Glutamatergic neuron (in vitro differentiated cells): ENCODE measurements at regions not wholly inside any gene's neighbourhood (a gene's known extent, or its start where the extent isn't known, plus 50 kb on each side); places are given as distances from the start of the nearest gene placed in this dataset.

Experiments
- DNase-seq: peaks from one replicate; pipeline ENCODE4 v3.0.0; 2022
- H3K27ac Mint-ChIP-seq: one replicate; pipeline ENCODE4 v1.8.0; 2020; ENCODE audit warnings: mild to moderate bottlenecking, mixed read lengths, inconsistent platforms; ENCODE audit not compliant: unreplicated experiment
- H3K27me3 Mint-ChIP-seq: one replicate; pipeline ENCODE4 v1.8.0; 2020; ENCODE audit warnings: mild to moderate bottlenecking, moderate library complexity, mixed read lengths, inconsistent platforms; ENCODE audit not compliant: unreplicated experiment
- H3K36me3 Mint-ChIP-seq: one replicate; pipeline ENCODE4 v1.8.0; 2020; ENCODE audit warnings: mild to moderate bottlenecking, mixed read lengths, inconsistent platforms; ENCODE audit not compliant: unreplicated experiment
- H3K4me1 Mint-ChIP-seq: one replicate; pipeline ENCODE4 v1.8.0; 2020; ENCODE audit warnings: mild to moderate bottlenecking, low read depth, mixed read lengths, inconsistent platforms; ENCODE audit not compliant: unreplicated experiment
- H3K4me3 Mint-ChIP-seq: one replicate; pipeline ENCODE4 v1.8.0; 2020; ENCODE audit warnings: mild to moderate bottlenecking, mixed read lengths, inconsistent platforms; ENCODE audit not compliant: unreplicated experiment
- H3K9me3 Mint-ChIP-seq: one replicate; pipeline ENCODE4 v1.8.0; 2020; ENCODE audit warnings: mild to moderate bottlenecking, moderate library complexity, mixed read lengths, inconsistent platforms; ENCODE audit not compliant: unreplicated experiment
- TF ChIP-seq, protein P1 (sequence below): fragments of 200-600 bp; sonication (generic); IDR thresholded peaks from one replicate; pipeline ENCODE4 v1.5.0; 2021; ENCODE audit not compliant: partially characterized antibody, unreplicated experiment

DNA sequence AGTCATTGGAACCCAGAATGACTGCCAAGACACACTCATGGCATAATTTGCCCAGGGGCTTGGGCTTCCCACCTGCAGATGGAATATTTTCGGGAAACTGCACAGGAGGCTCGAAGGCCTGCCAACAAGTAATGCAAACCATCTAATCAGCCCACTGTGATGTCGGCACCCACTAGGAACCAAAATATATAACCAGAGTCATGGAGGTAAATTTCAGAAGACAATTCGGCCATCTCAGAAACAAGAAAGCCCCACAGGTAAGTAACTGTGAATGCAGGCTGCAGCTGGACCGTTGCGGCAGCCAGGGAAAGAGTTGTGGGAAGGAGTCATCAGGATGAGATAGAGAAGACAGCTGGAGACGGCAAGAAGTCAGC lies 264.4 kb downstream of the SYK start:
- no peaks in the 10 kb centered on the region for H3K27me3 Mint-ChIP-seq
- no peaks in the 10 kb centered on the region for H3K4me1 Mint-ChIP-seq
- H3K27ac Mint-ChIP-seq = no peak overlapping the region
- H3K9me3 Mint-ChIP-seq = no peaks in the 10 kb centered on the region
- no peak overlapping the region for H3K4me3 Mint-ChIP-seq
- DNase-seq = no peak
- TF ChIP-seq, protein P1, sequence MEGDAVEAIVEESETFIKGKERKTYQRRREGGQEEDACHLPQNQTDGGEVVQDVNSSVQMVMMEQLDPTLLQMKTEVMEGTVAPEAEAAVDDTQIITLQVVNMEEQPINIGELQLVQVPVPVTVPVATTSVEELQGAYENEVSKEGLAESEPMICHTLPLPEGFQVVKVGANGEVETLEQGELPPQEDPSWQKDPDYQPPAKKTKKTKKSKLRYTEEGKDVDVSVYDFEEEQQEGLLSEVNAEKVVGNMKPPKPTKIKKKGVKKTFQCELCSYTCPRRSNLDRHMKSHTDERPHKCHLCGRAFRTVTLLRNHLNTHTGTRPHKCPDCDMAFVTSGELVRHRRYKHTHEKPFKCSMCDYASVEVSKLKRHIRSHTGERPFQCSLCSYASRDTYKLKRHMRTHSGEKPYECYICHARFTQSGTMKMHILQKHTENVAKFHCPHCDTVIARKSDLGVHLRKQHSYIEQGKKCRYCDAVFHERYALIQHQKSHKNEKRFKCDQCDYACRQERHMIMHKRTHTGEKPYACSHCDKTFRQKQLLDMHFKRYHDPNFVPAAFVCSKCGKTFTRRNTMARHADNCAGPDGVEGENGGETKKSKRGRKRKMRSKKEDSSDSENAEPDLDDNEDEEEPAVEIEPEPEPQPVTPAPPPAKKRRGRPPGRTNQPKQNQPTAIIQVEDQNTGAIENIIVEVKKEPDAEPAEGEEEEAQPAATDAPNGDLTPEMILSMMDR = no peak
- H3K36me3 Mint-ChIP-seq = no peaks in the 10 kb centered on the region

DNA sequence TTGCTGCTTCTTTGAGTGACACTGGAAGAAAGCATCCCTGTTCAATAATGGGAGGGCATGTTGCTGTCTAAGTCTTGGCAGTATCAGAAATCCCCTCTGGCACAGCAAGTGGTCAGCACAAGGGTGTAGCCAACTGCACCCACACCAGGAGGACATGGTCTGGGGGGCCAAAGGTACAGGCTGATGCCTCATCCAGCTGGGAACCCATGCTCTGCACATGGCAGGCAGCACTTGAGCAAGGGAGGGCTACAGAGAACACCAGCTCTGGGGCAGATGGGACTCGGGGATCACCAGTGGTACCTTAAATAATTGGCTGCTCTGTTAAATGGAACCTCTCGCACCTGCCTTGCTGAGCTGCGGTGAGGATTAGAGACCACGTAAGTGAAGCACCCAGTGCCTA lies 265.2 kb downstream of the SYK start:
- no peaks in the 10 kb centered on the region for H3K9me3 Mint-ChIP-seq

DNA sequence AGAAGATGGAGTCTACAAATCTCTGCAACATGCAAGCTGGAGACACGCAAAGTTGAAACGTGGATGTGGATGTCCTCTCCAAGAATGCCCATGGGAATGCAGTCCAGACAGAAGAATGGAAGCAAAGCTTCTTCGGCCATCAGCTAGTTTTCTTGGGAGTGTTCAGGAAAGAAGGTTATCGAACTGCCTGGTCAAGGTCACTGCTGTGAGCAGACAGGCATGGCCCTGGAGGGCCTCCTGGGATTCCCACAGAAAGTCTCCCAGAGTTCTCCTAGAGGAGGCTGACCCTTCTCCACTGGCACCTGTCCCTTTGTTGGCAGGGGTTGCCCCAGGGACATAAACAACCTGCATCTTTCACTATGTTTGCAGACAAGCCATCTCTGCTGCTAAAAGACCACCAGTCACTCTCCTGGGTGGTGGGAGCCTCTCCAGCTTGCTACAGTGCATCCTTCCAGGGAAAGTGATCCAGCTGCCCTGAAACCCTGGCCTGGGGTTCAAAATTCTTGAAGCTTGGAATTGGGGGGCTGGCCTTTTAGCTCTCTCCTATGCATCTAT lies 265.8 kb downstream of the SYK start:
- TF ChIP-seq, protein P1 = no peak
- H3K36me3 Mint-ChIP-seq = no peaks in the 10 kb centered on the region
- H3K9me3 Mint-ChIP-seq = no peaks in the 10 kb centered on the region
- no peak for DNase-seq
- no peak overlapping the region for H3K27ac Mint-ChIP-seq
- H3K4me3 Mint-ChIP-seq = no peak overlapping the region
- peaks cover 2% of the 10 kb centered on the region for H3K27me3 Mint-ChIP-seq
- peaks cover 2% of the 10 kb centered on the region for H3K4me1 Mint-ChIP-seq

More for the DNA sequence above, 265.2 kb downstream of the SYK start:
- H3K27ac Mint-ChIP-seq = no peak overlapping the region
- DNase-seq = no peak
- no peaks in the 10 kb centered on the region for H3K36me3 Mint-ChIP-seq
- H3K4me1 Mint-ChIP-seq = peaks cover 2% of the 10 kb centered on the region
- no peak overlapping the region for H3K4me3 Mint-ChIP-seq
- H3K27me3 Mint-ChIP-seq = peaks cover 2% of the 10 kb centered on the region
- TF ChIP-seq, protein P1 = no peak

DNA sequence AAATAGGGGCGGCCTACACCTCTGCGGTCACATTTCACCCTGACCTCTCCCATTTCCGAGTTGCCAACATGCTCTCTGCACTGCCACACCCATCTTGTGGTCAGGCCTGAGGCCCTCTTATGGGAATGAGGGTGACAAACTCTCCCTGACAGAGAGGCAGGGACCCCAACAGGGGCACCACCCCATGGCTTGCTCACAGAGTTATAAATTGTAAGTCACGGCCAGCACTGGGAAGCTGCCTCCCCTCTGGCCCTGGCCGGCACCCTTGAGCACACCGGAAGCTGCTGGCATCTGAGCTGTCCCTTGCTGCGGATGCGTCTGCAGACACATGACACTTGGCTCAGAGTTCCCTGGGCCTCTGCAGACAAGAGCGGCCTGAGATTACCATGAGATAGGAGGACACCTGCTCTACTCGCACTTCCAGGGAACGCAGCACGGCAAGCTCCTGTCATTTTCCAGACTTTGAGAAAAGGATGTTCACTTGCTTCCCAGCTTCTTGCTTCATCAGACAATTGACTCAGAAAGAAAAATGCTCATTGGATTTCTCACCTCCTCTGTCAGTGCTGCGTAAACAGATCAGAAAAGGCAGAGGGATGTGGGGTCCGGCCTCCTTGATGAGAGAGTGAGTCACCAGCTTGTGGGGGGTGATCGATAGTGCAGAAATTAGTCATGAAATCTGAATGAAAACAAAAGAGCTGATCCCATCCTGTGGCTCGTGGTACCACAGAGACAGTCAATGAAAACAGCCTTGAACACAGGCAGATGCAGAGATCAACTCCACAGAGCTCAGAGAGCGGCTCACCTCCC lies 269.8 kb downstream of the SYK start:
- no peak overlapping the region for H3K4me3 Mint-ChIP-seq
- H3K27me3 Mint-ChIP-seq = peaks cover 3% of the 10 kb centered on the region
- H3K4me1 Mint-ChIP-seq = peaks cover 2% of the 10 kb centered on the region
- H3K9me3 Mint-ChIP-seq = no peaks in the 10 kb centered on the region
- DNase-seq = no peak
- no peaks in the 10 kb centered on the region for H3K36me3 Mint-ChIP-seq
- TF ChIP-seq, protein P1 = no peak
- H3K27ac Mint-ChIP-seq = no peak overlapping the region
